GM21737 (cell line): ENCODE measurements at regions not wholly inside any gene's neighbourhood (a gene's known extent, or its start where the extent isn't known, plus 50 kb on each side); places are given as distances from the start of the nearest gene placed in this dataset.

Source experiments
- ATAC-seq: cut with Tn5 transposase; IDR thresholded peaks from one replicate; pipeline ENCODE4 v1.9.1; 2021; ENCODE audit warnings: mild to moderate bottlenecking, moderate library complexity; ENCODE audit not compliant: unreplicated experiment

- ATAC-seq, result no peak
These were observed 186.0 kb upstream of the POU3F2 start for GRCh38 chr6:98648211-98648914.

DNA sequence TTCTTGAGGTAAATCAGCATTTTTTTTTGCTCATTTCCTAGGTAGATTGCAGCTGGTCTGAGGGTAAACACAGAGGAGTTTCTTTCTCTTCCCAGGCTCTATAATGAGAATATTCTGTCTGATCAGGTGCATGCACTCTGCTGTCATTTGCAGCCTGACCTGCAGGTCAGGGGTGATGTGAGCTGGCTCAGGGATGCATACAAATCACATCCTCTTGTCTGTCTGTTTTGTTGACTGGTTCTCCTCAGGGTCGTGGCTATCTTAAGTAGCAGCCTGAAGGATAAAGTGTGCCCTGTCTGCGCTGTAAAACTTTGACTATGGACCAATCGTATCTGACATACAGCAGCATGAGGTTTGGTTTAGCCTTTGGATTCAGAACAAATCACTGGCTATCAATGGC, 183.4 kb upstream of the POU3F2 start:
- ATAC-seq, result no peak

GRCh38 chr6:98653179-98653578, 181.2 kb upstream of the POU3F2 start:
- no peak for ATAC-seq

DNA sequence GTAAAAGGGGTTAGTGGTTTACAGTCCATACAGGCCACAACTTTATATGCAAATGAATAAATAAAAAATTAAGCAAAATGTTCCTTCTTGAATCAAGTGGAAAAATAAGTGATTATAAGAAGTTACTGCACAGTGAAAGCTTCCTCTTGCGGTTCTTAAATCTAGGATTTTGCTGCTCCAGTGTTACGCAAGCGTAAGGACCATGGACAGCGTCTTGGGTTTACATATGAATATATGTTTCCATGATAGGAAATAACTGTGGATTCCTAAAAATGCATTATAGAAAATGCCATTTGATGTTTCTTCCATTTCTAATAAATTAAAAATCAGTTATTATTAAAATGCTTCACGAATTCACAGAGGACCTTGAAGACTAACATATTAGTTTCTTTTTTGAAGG, 176.6 kb upstream of the POU3F2 start:
- no peak for ATAC-seq

DNA sequence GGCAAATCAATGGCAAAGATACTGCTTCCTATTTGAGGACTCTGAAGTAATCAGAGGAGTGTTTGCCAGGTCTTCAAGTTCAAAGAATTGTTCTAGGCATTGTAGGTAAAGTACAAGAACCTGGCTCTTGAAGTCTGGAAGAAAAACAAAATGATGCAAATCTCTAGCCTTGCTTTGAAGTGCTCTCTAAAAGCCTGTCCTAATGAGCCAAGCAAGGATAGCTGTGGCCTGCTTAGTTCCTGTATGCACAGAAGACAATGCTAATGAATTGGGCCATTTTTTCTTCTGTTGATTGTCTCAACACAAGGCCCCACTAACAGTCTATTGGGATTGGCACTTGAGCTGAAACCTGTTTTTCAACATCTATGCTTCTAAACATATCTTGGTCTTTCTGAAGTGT, 165.0 kb upstream of the POU3F2 start:
- ATAC-seq, result no peak

DNA sequence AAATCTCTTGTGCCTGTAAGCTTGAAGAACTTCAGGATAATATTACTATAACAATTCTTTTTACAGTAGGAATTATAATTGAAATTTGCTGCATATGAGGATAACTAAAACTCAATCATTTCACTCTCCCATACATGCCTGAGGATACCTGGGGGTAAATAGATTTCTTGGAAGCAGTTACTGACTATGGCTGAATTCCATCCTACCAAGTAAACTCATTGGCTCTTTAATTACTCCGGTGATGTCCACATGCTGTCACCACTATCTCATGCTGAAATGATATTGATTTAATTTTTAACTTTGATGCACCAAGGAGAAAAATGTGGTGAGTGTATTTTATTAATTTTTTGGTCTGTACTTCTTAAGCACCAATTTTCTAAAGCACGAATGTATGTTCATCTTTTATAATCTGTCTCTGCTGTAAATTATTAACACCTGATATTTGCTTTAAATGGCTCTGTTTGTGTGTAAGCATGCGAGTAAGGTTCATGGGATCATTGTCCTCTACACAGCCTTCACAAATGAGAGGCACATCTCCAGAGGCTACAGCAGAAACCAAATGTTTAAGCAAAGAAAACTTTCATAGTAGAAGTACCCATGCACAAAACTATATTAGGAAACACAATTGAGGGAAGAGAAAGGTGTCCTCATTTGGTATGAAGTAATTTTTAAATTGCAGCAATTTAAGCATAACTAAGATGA, 164.2 kb upstream of the POU3F2 start:
- ATAC-seq, result no peak

DNA sequence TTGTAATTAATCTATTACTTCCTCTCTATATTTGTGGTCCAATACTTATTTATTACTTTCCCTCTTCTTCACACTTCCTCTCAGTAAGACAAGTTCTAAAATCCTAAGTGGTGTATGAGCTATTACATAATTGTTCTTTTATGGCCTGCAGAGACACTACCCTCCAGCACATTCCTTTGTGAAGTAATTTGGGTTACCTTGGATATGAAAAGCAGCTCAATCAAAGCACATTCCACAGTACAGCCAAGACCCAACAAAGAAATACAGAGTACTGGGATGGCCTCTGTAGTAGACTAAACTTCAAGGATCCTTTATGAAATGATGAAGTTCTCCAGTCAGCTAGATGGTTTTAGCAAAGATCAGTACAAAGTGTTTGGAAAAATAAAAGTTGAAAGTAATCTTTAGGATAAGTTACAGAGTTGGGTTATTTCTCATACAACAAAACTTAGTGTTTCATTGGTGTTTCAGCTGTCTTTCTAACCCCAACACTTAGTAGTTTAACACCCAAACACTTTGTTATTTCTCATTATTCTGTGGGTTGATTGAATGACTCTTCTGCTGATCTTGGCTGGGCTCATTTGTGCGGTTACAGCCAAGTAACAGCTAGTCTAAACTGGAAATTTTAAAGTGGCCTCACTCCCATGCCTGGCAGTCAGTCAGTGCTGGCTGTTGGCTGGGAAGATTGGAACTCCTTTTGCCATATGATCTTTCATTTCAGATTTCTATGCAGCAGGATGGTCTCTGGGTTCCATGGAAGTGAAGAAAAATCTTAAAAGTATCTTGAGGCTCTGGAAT, 161.5 kb upstream of the POU3F2 start:
- ATAC-seq, result no peak

GRCh38 chr6:98678481-98678880, 155.9 kb upstream of the POU3F2 start:
- no peak for ATAC-seq

- ATAC-seq, result no peak
These were observed 148.3 kb upstream of the POU3F2 start for GRCh38 chr6:98686008-98686601.

DNA sequence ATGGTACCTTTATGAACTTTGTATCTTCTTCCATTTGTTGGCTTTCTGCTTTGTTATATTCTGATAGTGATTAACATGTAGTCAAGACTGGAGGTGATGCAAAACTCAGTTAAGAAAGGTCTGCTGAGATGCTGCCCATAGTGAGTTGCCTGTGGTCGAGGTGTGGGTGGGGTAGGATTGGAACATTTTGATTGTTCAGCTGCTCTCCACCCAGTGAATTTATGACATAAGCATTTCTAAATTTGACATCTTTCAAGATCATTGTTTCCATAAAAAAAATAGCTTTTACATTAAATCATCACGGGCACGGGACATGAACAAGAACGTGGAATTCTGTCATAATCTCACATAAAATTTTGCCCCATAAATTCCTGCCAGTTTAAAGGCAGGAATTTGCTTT, 146.6 kb upstream of the POU3F2 start:
- no peak for ATAC-seq

DNA sequence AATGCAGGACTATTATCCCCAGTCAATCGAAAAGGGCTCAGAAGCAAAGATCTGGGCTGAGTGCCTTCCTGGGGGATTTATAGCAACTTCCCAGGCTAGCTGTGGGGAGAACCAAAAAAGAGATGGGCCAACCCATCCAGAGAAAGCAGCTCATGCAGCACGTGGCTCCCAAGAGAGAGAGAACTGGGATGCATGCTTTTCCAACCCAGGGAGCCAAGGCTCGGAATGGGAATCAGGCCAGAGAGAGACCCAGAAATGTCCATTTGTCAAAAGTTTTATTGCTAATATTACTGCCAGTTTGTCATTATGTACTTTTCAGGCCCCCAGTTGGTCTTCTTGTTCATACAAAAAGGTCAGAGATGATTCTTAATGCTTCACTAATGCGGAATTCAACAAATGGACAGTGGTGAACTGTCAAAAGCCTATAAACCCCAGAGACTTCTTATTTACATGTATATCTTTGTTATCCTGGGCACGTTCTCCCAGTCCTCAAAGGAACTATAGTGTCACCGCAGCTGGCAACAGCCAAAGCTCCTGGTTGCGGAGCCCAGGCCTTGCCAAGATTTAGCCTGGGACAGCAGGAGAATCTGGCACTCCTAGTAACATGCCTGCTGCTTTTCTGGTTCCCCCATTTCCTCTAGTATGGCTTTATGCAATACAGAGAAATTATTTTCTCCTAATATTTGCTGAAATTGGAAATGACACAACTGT, 139.1 kb upstream of the POU3F2 start:
- no peak for ATAC-seq

GRCh38 chr6:98711380-98711779, 123.0 kb upstream of the POU3F2 start:
- ATAC-seq, result no peak

GRCh38 chr6:98716341-98716740, 118.0 kb upstream of the POU3F2 start:
- no peak for ATAC-seq

- ATAC-seq, result no peak
These were observed 117.0 kb upstream of the POU3F2 start for GRCh38 chr6:98717322-98717877.

DNA sequence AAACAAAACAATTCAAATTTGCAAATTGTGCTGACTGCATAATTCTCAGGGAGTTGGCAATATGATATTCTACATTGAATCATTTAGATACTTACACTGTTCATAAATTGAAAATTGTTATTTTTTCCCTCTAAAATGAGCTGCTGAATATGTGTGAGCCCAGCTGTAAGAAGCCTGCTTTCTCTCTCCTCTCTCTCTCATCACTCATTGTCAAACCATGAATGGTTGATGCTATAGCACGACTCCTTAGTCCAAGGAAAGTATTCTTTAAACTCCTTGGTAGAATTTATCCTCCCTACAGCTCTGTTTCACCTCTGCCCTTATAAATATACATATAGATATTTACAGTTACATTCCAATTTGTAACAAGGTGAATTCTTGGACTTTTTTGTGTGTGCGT, 116.4 kb upstream of the POU3F2 start:
- ATAC-seq, result no peak

DNA sequence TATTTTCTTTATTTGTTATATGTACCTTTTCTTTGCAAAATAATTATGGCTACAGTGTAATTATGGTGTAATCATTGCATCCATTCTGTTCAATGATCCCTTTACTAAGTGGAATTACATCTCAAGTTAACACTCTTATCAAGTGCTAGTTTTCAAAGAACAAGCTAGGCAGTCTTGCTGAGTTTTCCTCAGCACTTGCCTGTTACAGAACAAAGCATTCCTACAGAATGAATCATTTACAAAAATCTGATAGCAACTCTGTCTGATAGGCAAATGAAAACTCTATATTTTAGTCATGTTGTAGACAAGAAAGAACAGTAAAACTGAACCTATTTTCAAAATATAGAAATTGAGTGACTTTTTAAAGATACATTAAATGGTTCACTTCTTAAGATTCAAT, 109.8 kb upstream of the POU3F2 start:
- ATAC-seq, result no peak

GRCh38 chr6:98747273-98747672, 87.1 kb upstream of the POU3F2 start:
- no peak for ATAC-seq

GRCh38 chr6:98747960-98748359, 86.4 kb upstream of the POU3F2 start:
- ATAC-seq, result no peak

DNA sequence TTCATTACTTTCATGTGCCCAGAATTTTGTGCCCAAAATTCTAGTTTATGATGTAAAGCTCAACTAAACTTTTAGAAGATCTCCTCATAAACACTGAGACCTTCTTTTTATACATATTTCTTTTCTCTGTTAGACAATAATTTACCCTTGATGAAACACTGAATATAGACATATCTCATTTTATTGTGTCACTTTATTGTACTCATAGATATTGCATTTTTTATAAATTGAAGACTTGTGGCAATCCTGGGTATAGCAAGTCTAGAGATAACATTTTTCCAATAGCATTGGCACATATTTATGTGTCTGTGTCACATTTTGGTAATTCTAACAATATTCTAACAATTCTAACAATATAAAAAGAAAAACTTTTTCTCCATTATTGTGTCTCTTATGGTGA, 74.9 kb upstream of the POU3F2 start:
- no peak for ATAC-seq

- ATAC-seq, result no peak
These were observed 69.9 kb upstream of the POU3F2 start for GRCh38 chr6:98764373-98764911.
